ENCODE measurements at regions not wholly inside any gene's neighbourhood (a gene's known extent, or its start where the extent isn't known, plus 50 kb on each side); places are given as distances from the start of the nearest gene placed in this dataset.

- no peak overlapping the region for H3K9ac ChIP-seq (ENCODE audit: insufficient read depth in 1 of 2, low read depth in 2 of 2, low read length in 2 of 2)
- FAIRE-seq (no peak), DNase-seq (ENCODE audit: extremely low read depth in 1 of 4, low spot score in 3 of 4) (no peak), ATAC-seq (no peak)
- TF ChIP-seq ZNF253 (CRISPR knock-in tag; conservative IDR thresholded peaks at IDR 0.05), result no peak
- TF ChIP-seq HNRNPK (IDR thresholded peaks at IDR 0.05; ENCODE audit: low read depth, low read length, poor library complexity, severe bottlenecking), result no peak
- TF ChIP-seq PURB (CRISPR knock-in tag; IDR thresholded peaks at IDR 0.05; ENCODE audit: low read depth), result no peak
- no peak for TF ChIP-seq EWSR1 (IDR thresholded peaks at IDR 0.05; ENCODE audit: borderline replicate concordance, low read depth, partially characterized antibody)
- TF ChIP-seq ZBTB8A (IDR thresholded peaks at IDR 0.05; ENCODE audit: partially characterized antibody), result no peak
- no peak for TF ChIP-seq ATF7 (IDR thresholded peaks at IDR 0.05)
- no peak for TF ChIP-seq RBFOX2 (IDR thresholded peaks at IDR 0.05; ENCODE audit: low read depth, low read length)
- TF ChIP-seq ZNF24 (IDR thresholded peaks at IDR 0.05), result no peak
- TF ChIP-seq, protein P1, sequence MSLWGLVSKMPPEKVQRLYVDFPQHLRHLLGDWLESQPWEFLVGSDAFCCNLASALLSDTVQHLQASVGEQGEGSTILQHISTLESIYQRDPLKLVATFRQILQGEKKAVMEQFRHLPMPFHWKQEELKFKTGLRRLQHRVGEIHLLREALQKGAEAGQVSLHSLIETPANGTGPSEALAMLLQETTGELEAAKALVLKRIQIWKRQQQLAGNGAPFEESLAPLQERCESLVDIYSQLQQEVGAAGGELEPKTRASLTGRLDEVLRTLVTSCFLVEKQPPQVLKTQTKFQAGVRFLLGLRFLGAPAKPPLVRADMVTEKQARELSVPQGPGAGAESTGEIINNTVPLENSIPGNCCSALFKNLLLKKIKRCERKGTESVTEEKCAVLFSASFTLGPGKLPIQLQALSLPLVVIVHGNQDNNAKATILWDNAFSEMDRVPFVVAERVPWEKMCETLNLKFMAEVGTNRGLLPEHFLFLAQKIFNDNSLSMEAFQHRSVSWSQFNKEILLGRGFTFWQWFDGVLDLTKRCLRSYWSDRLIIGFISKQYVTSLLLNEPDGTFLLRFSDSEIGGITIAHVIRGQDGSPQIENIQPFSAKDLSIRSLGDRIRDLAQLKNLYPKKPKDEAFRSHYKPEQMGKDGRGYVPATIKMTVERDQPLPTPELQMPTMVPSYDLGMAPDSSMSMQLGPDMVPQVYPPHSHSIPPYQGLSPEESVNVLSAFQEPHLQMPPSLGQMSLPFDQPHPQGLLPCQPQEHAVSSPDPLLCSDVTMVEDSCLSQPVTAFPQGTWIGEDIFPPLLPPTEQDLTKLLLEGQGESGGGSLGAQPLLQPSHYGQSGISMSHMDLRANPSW (CRISPR knock-in tag; IDR thresholded peaks at IDR 0.05), result no peak
- no peak for TF ChIP-seq ZNF609 (CRISPR knock-in tag; IDR thresholded peaks at IDR 0.05; ENCODE audit: borderline replicate concordance)
- no peak for TF ChIP-seq ZNF444 (CRISPR knock-in tag; IDR thresholded peaks at IDR 0.05)
- no peak for TF ChIP-seq E2F6 (IDR thresholded peaks at IDR 0.05; ENCODE audit: borderline replicate concordance in 1 of 2, extremely low read depth in 1 of 2, insufficient read depth in 1 of 2, insufficient read length in 1 of 2, low read depth in 1 of 2, low read length in 1 of 2, poor library complexity in 1 of 2, severe bottlenecking in 1 of 2)
- TF ChIP-seq XRCC4 (IDR thresholded peaks at IDR 0.05; ENCODE audit: extremely low read depth, insufficient read depth, insufficient read length), result no peak
- TF ChIP-seq EP400 (IDR thresholded peaks at IDR 0.05), result no peak
- TF ChIP-seq GABPA (tag; conservative IDR thresholded peaks at IDR 0.05; ENCODE audit: low read depth), result no peak
- TF ChIP-seq RB1 (IDR thresholded peaks at IDR 0.05; ENCODE audit: low read depth), result no peak
- ChIA-PET CTCF (ENCODE audit: low intra/inter-chr PET ratio) (no interaction called here), POLR2A (no interaction called here)
- no peaks in the 10 kb centered on the region for H3K9me3 ChIP-seq (replicated peaks; ENCODE audit: control insufficient read depth, insufficient read depth, low read depth, low read length)
- H3K79me2 ChIP-seq (ENCODE audit: control insufficient read depth, insufficient read depth, low read length), result no peaks in the 10 kb centered on the region
- H3K36me3 ChIP-seq (ENCODE audit: control insufficient read depth, insufficient read depth, low read length), result no peaks in the 10 kb centered on the region
- in situ Hi-C loops (cut with MboI), result no loop called here
- intact Hi-C loops (cut with micrococcal nuclease), result no loop called here
- WGBS (ENCODE audit: insufficient coverage, low coverage, missing lambda C conversion rate), result 0% methylated on average over 1 of the region's 1 CpG
- H3K4me2 ChIP-seq (ENCODE audit: insufficient read depth, low read length), result no peak overlapping the region
- no TSS peak for BruUV-seq (replicated peaks)
- H2AFZ ChIP-seq (ENCODE audit: low read depth, low read length), result no peak overlapping the region
- H3K27me3 ChIP-seq (ENCODE audit: control insufficient read depth in 2 of 2, insufficient read depth in 2 of 2, low read length in 2 of 2), result no peaks in the 10 kb centered on the region
- H3K9me1 ChIP-seq (ENCODE audit: control insufficient read depth, insufficient read depth, low read length), result no peaks in the 10 kb centered on the region
- H3K4me3 ChIP-seq, result no peak overlapping the region
- no peaks in the 10 kb centered on the region for H4K20me1 ChIP-seq (replicated peaks; ENCODE audit: control insufficient read depth, insufficient read depth, low read length)
- H3K27ac ChIP-seq (ENCODE audit: extremely low read depth, low read depth, low read length), result no peak overlapping the region
- no peaks in the 10 kb centered on the region for H3K4me1 ChIP-seq (replicated peaks in 1 of 2; ENCODE audit: control insufficient read depth in 2 of 2, insufficient read depth in 2 of 2, low read length in 2 of 2)
Observed at GRCh38 chr18:65133610-65134009, 617.2 kb upstream of the CDH7 start.

All from K562 (cell line).